ENCODE measurements at regions not wholly inside any gene's neighbourhood (a gene's known extent, or its start where the extent isn't known, plus 50 kb on each side); places are given as distances from the start of the nearest gene placed in this dataset.

- H3K9me3 ChIP-seq, result peaks cover 0 to 5% (median 0%) of the 10 kb centered on the region in 4 donors
- ATAC-seq (ENCODE audit: low FRiP score in 2 of 2) (no peak), DNase-seq (no peak)
- no peak overlapping the region for H3K27ac ChIP-seq
- no peak for TF ChIP-seq POLR2A (IDR thresholded peaks at IDR 0.05)
- no peak for TF ChIP-seq CTCF (IDR thresholded peaks at IDR 0.05)
- no peak for TF ChIP-seq EP300 (IDR thresholded peaks at IDR 0.05)
- no peak for TF ChIP-seq POLR2AphosphoS5 (IDR thresholded peaks at IDR 0.05)
- WGBS, 2 donors, result 70 to 81% methylated on average over 3 of the region's 3 CpGs
- H3K4me3 ChIP-seq, result no peak overlapping the region
- no peaks in the 10 kb centered on the region for H3K4me1 ChIP-seq
- H3K27me3 ChIP-seq, result no peaks in the 10 kb centered on the region
- no peaks in the 10 kb centered on the region for H3K36me3 ChIP-seq
Measured at GRCh38 chr1:83787246-83787998, 211.5 kb downstream of the TTLL7 start.

- Histone ChIP-seq H3K9me3 (peaks cover 0 to 5% (median 0%) of the 10 kb centered on the region in 4 donors), H3K4me1 (no peaks in the 10 kb centered on the region), H3K27me3 (no peaks in the 10 kb centered on the region), H3K27ac (no peak overlapping the region), H3K4me3 (no peak overlapping the region), H3K36me3 (no peaks in the 10 kb centered on the region)
- no peak for ATAC-seq (ENCODE audit: low FRiP score in 2 of 2)
- DNase-seq, result no peak
- TF ChIP-seq POLR2AphosphoS5 (IDR thresholded peaks at IDR 0.05), result no peak
- 83 to 85% methylated on average over 2 of the region's 2 CpGs for WGBS, 2 donors
Measured at GRCh38 chr1:83781667-83782066, 217.3 kb downstream of the TTLL7 start.

- no peak for ATAC-seq (ENCODE audit: low FRiP score in 2 of 2)
- no peak for DNase-seq
- Histone ChIP-seq H3K9me3 (peaks cover 0 to 5% (median 0%) of the 10 kb centered on the region in 4 donors), H3K36me3 (no peaks in the 10 kb centered on the region), H3K4me1 (no peaks in the 10 kb centered on the region), H3K27ac (no peak overlapping the region), H3K4me3 (no peak overlapping the region), H3K27me3 (no peaks in the 10 kb centered on the region)
- TF ChIP-seq CTCF (IDR thresholded peaks at IDR 0.05) (no peak), POLR2AphosphoS5 (IDR thresholded peaks at IDR 0.05) (no peak), POLR2A (IDR thresholded peaks at IDR 0.05) (no peak), EP300 (IDR thresholded peaks at IDR 0.05) (no peak)
Measured at GRCh38 chr1:83779565-83779964, 219.4 kb downstream of the TTLL7 start.

GRCh38 chr1:83777758-83778101, 221.2 kb downstream of the TTLL7 start:
- Histone ChIP-seq H3K36me3 (no peaks in the 10 kb centered on the region), H3K27me3 (no peaks in the 10 kb centered on the region), H3K4me3 (no peak overlapping the region), H3K4me1 (no peaks in the 10 kb centered on the region), H3K27ac (no peak overlapping the region), H3K9me3 (no peaks in the 10 kb centered on the region)
- WGBS, 2 donors, result 86 to 91% methylated on average over 4 of the region's 4 CpGs
- ATAC-seq (ENCODE audit: low FRiP score in 2 of 2) (no peak), DNase-seq (no peak)
- TF ChIP-seq CTCF (IDR thresholded peaks at IDR 0.05) (no peak), POLR2AphosphoS5 (IDR thresholded peaks at IDR 0.05) (no peak), POLR2A (IDR thresholded peaks at IDR 0.05) (no peak), EP300 (IDR thresholded peaks at IDR 0.05) (no peak)

- Histone ChIP-seq H3K27ac (no peak overlapping the region), H3K36me3 (no peaks in the 10 kb centered on the region), H3K4me3 (no peak overlapping the region), H3K4me1 (no peaks in the 10 kb centered on the region), H3K27me3 (no peaks in the 10 kb centered on the region), H3K9me3 (no peaks in the 10 kb centered on the region)
- ATAC-seq (ENCODE audit: low FRiP score in 2 of 2), result no peak
- TF ChIP-seq CTCF (IDR thresholded peaks at IDR 0.05), result no peak
- no peak for TF ChIP-seq POLR2AphosphoS5 (IDR thresholded peaks at IDR 0.05)
- no peak for TF ChIP-seq POLR2A (IDR thresholded peaks at IDR 0.05)
- TF ChIP-seq EP300 (IDR thresholded peaks at IDR 0.05), result no peak
- no peak for DNase-seq
- WGBS, 2 donors, result 91 to 92% methylated on average over 7 of the region's 7 CpGs
Measured at GRCh38 chr1:83776913-83777757, 221.8 kb downstream of the TTLL7 start.

Measured in upper lobe of left lung (tissue), 6 donors.